MM.1S (cell line): ENCODE measurements at regions not wholly inside any gene's neighbourhood (a gene's known extent, or its start where the extent isn't known, plus 50 kb on each side); places are given as distances from the start of the nearest gene placed in this dataset.

Source experiments
- DNase-seq: peaks from one replicate; pipeline ENCODE4 v3.0.0-alpha.2; 2015
- H2AFZ ChIP-seq: fragments of 300-600 bp; sonication (generic); 2 replicates; pipeline ENCODE4 v1.6.0; 2016; ENCODE audit warnings: antibody characterized with exemption, low read length
- H3F3A ChIP-seq: fragments of 300-600 bp; sonication (generic); 2 replicates; pipeline ENCODE4 v1.6.1; 2016; ENCODE audit warnings: mild to moderate bottlenecking, antibody characterized with exemption, low read length, moderate library complexity, mixed read lengths; ENCODE audit not compliant: insufficient read depth
- H3K27ac ChIP-seq: fragments of 300-600 bp; sonication (generic); 2 replicates; pipeline ENCODE4 v1.5.1; 2016; ENCODE audit warnings: mild to moderate bottlenecking, low read length
- H3K27me3 ChIP-seq: fragments of 300-600 bp; sonication (generic); replicated peaks from 2 replicates; pipeline ENCODE4 v1.6.0; 2016; ENCODE audit warnings: low read length; ENCODE audit not compliant: insufficient read depth
- H3K36me3 ChIP-seq: fragments of 300-600 bp; sonication (generic); replicated peaks from 2 replicates; pipeline ENCODE4 v1.6.1; 2016; ENCODE audit warnings: mild to moderate bottlenecking, low read length, mixed read lengths; ENCODE audit not compliant: insufficient read depth
- H3K4me1 ChIP-seq: fragments of 300-600 bp; sonication (generic); 2 replicates; pipeline ENCODE4 v1.6.1; 2016; ENCODE audit warnings: low read length, mixed read lengths
- H3K4me2 ChIP-seq: fragments of 300-600 bp; sonication (generic); 2 replicates; pipeline ENCODE4 v1.6.0; 2016; ENCODE audit warnings: low read depth, low read length
- H3K4me3 ChIP-seq: fragments of 300-600 bp; sonication (generic); 2 replicates; pipeline ENCODE4 v1.5.1; 2016; ENCODE audit warnings: low read length, mixed read lengths
- H3K79me2 ChIP-seq: fragments of 300-600 bp; sonication (generic); 2 replicates; pipeline ENCODE4 v1.6.1; 2016; ENCODE audit warnings: mixed run types, low read length, mixed read lengths
- H3K9ac ChIP-seq: fragments of 300-600 bp; sonication (generic); 2 replicates; pipeline ENCODE4 v1.6.1; 2016; ENCODE audit warnings: low read length, mixed read lengths
- H3K9me2 ChIP-seq: fragments of 300-600 bp; sonication (generic); replicated peaks from 2 replicates; pipeline ENCODE4 v1.6.1; 2016; ENCODE audit warnings: mild to moderate bottlenecking, low read length, mixed read lengths; ENCODE audit not compliant: insufficient read depth
- H3K9me3 ChIP-seq: fragments of 300-600 bp; sonication (generic); replicated peaks from 2 replicates; pipeline ENCODE4 v1.6.1; 2016; ENCODE audit warnings: mild to moderate bottlenecking, low read length, mixed read lengths; ENCODE audit not compliant: insufficient read depth
- H4K20me1 ChIP-seq: fragments of 300-600 bp; sonication (generic); 2 replicates; pipeline ENCODE4 v1.6.1; 2016; ENCODE audit warnings: mild to moderate bottlenecking, low read length, moderate library complexity, mixed read lengths; ENCODE audit not compliant: insufficient read depth
- EZH2 ChIP-seq: fragments of 300-600 bp; sonication (generic); optimal IDR thresholded peaks from 2 replicates; pipeline ENCODE3; 2017; ENCODE audit warnings: low read depth, mild to moderate bottlenecking, antibody characterized with exemption, low read length, mixed read lengths
- EZH2phosphoT487 ChIP-seq: fragments of 300-600 bp; sonication (generic); IDR thresholded peaks from 2 replicates; pipeline ENCODE4 v1.6.1; 2018; ENCODE audit warnings: antibody characterized with exemption, low read length
- TF ChIP-seq, protein P1 (sequence below): fragments of 300-600 bp; sonication (generic); IDR thresholded peaks from 2 replicates; pipeline ENCODE4 v1.5.1; 2016; ENCODE audit warnings: antibody characterized with exemption, low read length, mixed read lengths

DNA sequence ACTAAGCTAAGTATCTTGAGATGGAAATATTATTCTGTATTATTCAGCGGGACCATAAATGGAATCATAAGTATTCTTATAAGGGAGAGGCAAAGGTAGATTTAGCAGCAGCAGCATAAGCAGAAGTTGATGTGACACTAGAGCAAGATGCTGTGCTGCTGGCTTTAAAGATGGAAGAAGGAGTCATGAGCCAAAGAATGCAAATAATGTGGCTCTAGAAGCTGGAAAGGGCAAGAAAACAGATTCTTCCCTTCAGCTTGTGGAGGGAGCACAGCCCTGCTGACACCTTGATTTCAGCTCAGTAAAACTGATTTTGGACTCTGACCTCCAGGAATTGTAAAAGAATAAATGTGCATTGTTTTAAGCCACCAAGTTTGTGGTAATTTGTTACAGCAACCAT, 144.2 kb upstream of the ANKRD28 start:
- Histone ChIP-seq H3K4me2 (no peak overlapping the region), H4K20me1 (no peaks in the 10 kb centered on the region), H3K9ac (no peak overlapping the region), H3K79me2 (no peaks in the 10 kb centered on the region), H3K9me2 (no peaks in the 10 kb centered on the region), H3K36me3 (no peaks in the 10 kb centered on the region), H3F3A (no peaks in the 10 kb centered on the region), H3K4me3 (no peak overlapping the region), H3K9me3 (no peaks in the 10 kb centered on the region), H3K27me3 (no peaks in the 10 kb centered on the region), H2AFZ (no peak overlapping the region), H3K27ac (no peak overlapping the region), H3K4me1 (no peaks in the 10 kb centered on the region)
- TF ChIP-seq EZH2phosphoT487 = no peak
- no peak for TF ChIP-seq EZH2
- TF ChIP-seq, protein P1, sequence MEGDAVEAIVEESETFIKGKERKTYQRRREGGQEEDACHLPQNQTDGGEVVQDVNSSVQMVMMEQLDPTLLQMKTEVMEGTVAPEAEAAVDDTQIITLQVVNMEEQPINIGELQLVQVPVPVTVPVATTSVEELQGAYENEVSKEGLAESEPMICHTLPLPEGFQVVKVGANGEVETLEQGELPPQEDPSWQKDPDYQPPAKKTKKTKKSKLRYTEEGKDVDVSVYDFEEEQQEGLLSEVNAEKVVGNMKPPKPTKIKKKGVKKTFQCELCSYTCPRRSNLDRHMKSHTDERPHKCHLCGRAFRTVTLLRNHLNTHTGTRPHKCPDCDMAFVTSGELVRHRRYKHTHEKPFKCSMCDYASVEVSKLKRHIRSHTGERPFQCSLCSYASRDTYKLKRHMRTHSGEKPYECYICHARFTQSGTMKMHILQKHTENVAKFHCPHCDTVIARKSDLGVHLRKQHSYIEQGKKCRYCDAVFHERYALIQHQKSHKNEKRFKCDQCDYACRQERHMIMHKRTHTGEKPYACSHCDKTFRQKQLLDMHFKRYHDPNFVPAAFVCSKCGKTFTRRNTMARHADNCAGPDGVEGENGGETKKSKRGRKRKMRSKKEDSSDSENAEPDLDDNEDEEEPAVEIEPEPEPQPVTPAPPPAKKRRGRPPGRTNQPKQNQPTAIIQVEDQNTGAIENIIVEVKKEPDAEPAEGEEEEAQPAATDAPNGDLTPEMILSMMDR = no peak
- DNase-seq = no peak

DNA sequence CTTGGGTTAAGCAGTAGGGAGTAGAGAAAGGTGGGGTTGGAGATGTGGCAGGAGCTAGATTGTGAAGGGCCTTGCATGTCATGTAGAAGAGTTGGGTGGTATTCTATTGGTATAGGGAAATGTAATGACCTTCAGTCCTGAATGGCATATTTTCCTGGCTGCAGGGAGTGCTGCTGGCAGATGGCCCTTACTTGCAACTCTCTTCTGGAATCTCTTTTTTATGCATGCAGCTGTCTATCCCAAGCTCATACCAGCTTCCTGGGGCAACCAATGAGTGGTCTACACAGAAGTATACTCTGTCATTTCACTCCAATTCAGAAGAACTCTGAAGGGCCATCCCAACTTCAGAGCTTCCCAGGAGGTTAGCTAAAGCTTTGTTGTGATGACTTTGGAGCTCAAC, 144.7 kb upstream of the ANKRD28 start:
- Histone ChIP-seq H2AFZ (no peak overlapping the region), H3K36me3 (no peaks in the 10 kb centered on the region)

DNA sequence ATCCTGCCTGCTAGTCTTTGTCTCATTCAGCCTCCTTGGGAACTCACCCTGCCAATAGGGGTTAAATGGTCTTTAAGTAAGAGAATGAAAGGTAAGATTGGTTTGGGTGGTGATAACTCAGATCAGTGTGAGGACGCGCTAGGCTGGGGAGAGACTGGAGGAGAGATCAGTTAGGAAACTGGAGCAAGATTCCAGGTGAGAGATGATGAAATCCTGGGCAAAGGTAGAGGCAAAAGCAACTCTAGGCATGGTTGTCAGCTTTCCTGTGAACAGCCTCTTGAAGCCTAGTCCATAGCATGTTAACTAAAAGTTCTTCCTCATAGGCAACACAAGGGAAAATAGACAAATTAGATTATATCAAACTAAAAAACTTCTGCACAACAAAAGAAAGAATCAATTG, 145.2 kb upstream of the ANKRD28 start:
- no peak overlapping the region for H3K27ac ChIP-seq
- no peak overlapping the region for H3K4me2 ChIP-seq
- no peaks in the 10 kb centered on the region for H3K36me3 ChIP-seq
- no peaks in the 10 kb centered on the region for H3K9me3 ChIP-seq
- DNase-seq = no peak
- no peak overlapping the region for H3K4me3 ChIP-seq
- H4K20me1 ChIP-seq = no peaks in the 10 kb centered on the region
- H2AFZ ChIP-seq = no peak overlapping the region
- H3K79me2 ChIP-seq = no peaks in the 10 kb centered on the region
- H3F3A ChIP-seq = no peaks in the 10 kb centered on the region
- no peaks in the 10 kb centered on the region for H3K4me1 ChIP-seq
- no peaks in the 10 kb centered on the region for H3K27me3 ChIP-seq
- no peaks in the 10 kb centered on the region for H3K9me2 ChIP-seq
- TF ChIP-seq, protein P1 = no peak
- TF ChIP-seq EZH2phosphoT487 = no peak
- TF ChIP-seq EZH2 = no peak
- H3K9ac ChIP-seq = no peak overlapping the region

More for the DNA sequence above, 144.7 kb upstream of the ANKRD28 start:
- H3K9me3 ChIP-seq = no peaks in the 10 kb centered on the region
- no peak overlapping the region for H3K27ac ChIP-seq
- no peak overlapping the region for H3K9ac ChIP-seq
- DNase-seq = no peak
- no peaks in the 10 kb centered on the region for H3F3A ChIP-seq
- H3K27me3 ChIP-seq = no peaks in the 10 kb centered on the region
- no peaks in the 10 kb centered on the region for H3K9me2 ChIP-seq
- H3K4me1 ChIP-seq = no peaks in the 10 kb centered on the region
- no peaks in the 10 kb centered on the region for H4K20me1 ChIP-seq
- H3K4me2 ChIP-seq = no peak overlapping the region
- TF ChIP-seq, protein P1 = no peak
- no peak for TF ChIP-seq EZH2phosphoT487
- TF ChIP-seq EZH2 = no peak
- no peaks in the 10 kb centered on the region for H3K79me2 ChIP-seq
- no peak overlapping the region for H3K4me3 ChIP-seq
